ENCODE measurements at regions not wholly inside any gene's neighbourhood (a gene's known extent, or its start where the extent isn't known, plus 50 kb on each side); places are given as distances from the start of the nearest gene placed in this dataset.
A peak's percentile ranks its signal among the peaks of the same experiment; 100 is the strongest.

DNA sequence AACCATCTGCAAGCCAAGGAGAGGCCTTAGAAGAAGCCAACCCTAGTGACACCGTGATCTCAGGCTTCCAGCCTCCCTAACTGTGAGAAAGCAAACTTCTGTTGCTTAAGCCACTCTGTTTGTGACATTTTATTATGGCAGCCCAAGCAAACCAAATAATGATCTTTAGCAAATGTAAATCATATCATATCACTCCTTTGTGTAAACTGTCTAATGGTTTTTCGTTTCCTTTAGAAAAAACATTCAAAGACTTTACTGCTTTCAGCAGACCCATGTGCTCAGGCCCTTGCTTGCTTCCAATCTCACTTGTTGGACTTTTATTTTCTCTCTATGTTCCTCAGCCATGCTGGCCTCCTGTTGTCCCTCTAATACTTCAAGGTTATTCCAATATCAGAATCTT lies 192.2 kb upstream of the HS3ST1 start:
- Histone ChIP-seq H3K9me3 (no peaks in the 10 kb centered on the region), H3K27me3 (no peaks in the 10 kb centered on the region), H3K27ac (no peak overlapping the region), H3K4me3 (no peak overlapping the region), H3K36me3 (no peaks in the 10 kb centered on the region), H3K4me1 (no peaks in the 10 kb centered on the region)
- TF ChIP-seq, protein P1, sequence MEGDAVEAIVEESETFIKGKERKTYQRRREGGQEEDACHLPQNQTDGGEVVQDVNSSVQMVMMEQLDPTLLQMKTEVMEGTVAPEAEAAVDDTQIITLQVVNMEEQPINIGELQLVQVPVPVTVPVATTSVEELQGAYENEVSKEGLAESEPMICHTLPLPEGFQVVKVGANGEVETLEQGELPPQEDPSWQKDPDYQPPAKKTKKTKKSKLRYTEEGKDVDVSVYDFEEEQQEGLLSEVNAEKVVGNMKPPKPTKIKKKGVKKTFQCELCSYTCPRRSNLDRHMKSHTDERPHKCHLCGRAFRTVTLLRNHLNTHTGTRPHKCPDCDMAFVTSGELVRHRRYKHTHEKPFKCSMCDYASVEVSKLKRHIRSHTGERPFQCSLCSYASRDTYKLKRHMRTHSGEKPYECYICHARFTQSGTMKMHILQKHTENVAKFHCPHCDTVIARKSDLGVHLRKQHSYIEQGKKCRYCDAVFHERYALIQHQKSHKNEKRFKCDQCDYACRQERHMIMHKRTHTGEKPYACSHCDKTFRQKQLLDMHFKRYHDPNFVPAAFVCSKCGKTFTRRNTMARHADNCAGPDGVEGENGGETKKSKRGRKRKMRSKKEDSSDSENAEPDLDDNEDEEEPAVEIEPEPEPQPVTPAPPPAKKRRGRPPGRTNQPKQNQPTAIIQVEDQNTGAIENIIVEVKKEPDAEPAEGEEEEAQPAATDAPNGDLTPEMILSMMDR (IDR thresholded peaks at IDR 0.05): no peak
- no peak for DNase-seq
- WGBS, 2 donors: 46 to 50% methylated on average over 2 of the region's 2 CpGs
- intact Hi-C loops (cut with DNase I): no loop called here
- ATAC-seq: no peak
- no peak for FAIRE-seq

GRCh38 chr4:11618666-11619282 lies 190.1 kb upstream of the HS3ST1 start:
- Histone ChIP-seq H3K27me3 (no peaks in the 10 kb centered on the region), H3K36me3 (no peaks in the 10 kb centered on the region), H3K9me3 (no peaks in the 10 kb centered on the region), H3K4me3 (no peak overlapping the region), H3K4me1 (peaks cover 0 to 4% (median 0%) of the 10 kb centered on the region in 3 donors), H3K27ac (peak overlapping the region in 3 of 4 donors; percentile 39 to 71 (median 52))
- DNase-seq: no peak
- peak; percentile 64 to 85 (median 79) for ATAC-seq
- intact Hi-C loops (cut with DNase I): no loop called here
- 31% methylated on average over 2 of the region's 2 CpGs for WGBS, 2 donors
- FAIRE-seq: no peak
- TF ChIP-seq, protein P1 (IDR thresholded peaks at IDR 0.05): no peak

DNA sequence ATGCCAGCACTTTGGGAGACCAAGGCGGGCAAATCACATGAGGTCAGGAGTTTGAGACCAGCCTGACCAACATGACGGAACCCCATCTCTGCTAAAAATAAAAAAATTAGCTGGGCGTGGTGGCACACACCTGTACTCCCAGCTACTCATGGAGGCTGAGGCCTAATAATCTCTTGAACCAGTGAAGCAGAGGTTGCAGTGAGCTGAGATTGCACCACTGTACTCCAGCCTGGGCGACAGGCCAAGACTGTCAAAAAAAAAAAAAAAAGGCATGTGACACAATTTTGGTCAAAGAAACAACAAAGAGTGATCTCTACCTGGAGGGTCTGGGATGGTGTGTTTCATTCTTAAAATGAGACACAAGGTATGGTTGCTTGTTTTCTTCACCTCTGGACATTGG lies 188.2 kb upstream of the HS3ST1 start:
- WGBS, 2 donors: 72 to 82% methylated on average over 4 of the region's 4 CpGs
- ATAC-seq (no peak), DNase-seq (no peak), FAIRE-seq (no peak)
- Histone ChIP-seq H3K4me3 (no peak overlapping the region), H3K27ac (no peak overlapping the region), H3K36me3 (no peaks in the 10 kb centered on the region), H3K9me3 (no peaks in the 10 kb centered on the region), H3K4me1 (peaks cover 0 to 4% (median 0%) of the 10 kb centered on the region in 3 donors), H3K27me3 (no peaks in the 10 kb centered on the region)
- TF ChIP-seq, protein P1 (IDR thresholded peaks at IDR 0.05): no peak
- intact Hi-C loops (cut with DNase I): no loop called here

- Histone ChIP-seq H3K27me3 (no peaks in the 10 kb centered on the region), H3K36me3 (no peaks in the 10 kb centered on the region), H3K4me1 (peaks cover 0 to 4% (median 0%) of the 10 kb centered on the region in 3 donors), H3K9me3 (no peaks in the 10 kb centered on the region), H3K27ac (no peak overlapping the region), H3K4me3 (no peak overlapping the region)
- 47 to 68% methylated on average over 7 of the region's 7 CpGs for WGBS, 2 donors
- ATAC-seq (no peak), FAIRE-seq (no peak), DNase-seq (no peak)
- intact Hi-C loops (cut with DNase I): no loop called here
- TF ChIP-seq, protein P1 (IDR thresholded peaks at IDR 0.05): no peak
These were observed 186.9 kb upstream of the HS3ST1 start for GRCh38 chr4:11615601-11616000.

- TF ChIP-seq, protein P1 (IDR thresholded peaks at IDR 0.05): no peak
- peaks cover 0 to 4% (median 0%) of the 10 kb centered on the region in 3 donors for H3K4me1 ChIP-seq
- DNase-seq (peak in 1 of 6 donors; percentile 16), ATAC-seq (peak; percentile 58 to 76 (median 70)), FAIRE-seq (no peak)
- 42 to 64% methylated on average over 5 of the region's 5 CpGs for WGBS, 2 donors
- intact Hi-C loops (cut with DNase I): no loop called here
- H3K4me3 ChIP-seq: no peak overlapping the region
- H3K36me3 ChIP-seq: no peaks in the 10 kb centered on the region
- no peaks in the 10 kb centered on the region for H3K9me3 ChIP-seq
- no peaks in the 10 kb centered on the region for H3K27me3 ChIP-seq
- H3K27ac ChIP-seq: peak overlapping the region in 2 of 4 donors; percentile 4 to 63
These were observed 185.7 kb upstream of the HS3ST1 start for GRCh38 chr4:11614426-11614825.

Data from pancreas (tissue), 10 donors.